Left ventricle myocardium inferior (tissue), 1 donor: ENCODE measurements at regions not wholly inside any gene's neighbourhood (a gene's known extent, or its start where the extent isn't known, plus 50 kb on each side); places are given as distances from the start of the nearest gene placed in this dataset.

ENCODE experiments used
- DNase-seq: peaks from one replicate; pipeline ENCODE4 v3.0.0-alpha.2; 2020
- H3K27ac ChIP-seq: fragments of 200-600 bp; replicated peaks from 2 replicates; pipeline ENCODE4 v1.8.0; 2021
- H3K27me3 ChIP-seq: fragments of 200-600 bp; 2 replicates; pipeline ENCODE4 v1.8.0; 2021; ENCODE audit warnings: low read depth
- H3K36me3 ChIP-seq: fragments of 200-600 bp; 2 replicates; pipeline ENCODE4 v1.8.0; 2021
- H3K4me1 ChIP-seq: fragments of 200-600 bp; 2 replicates; pipeline ENCODE4 v1.8.0; 2021
- H3K4me3 ChIP-seq: fragments of 200-600 bp; 2 replicates; pipeline ENCODE4 v1.8.0; 2021; ENCODE audit warnings: mild to moderate bottlenecking, moderate library complexity
- H3K9me3 ChIP-seq: fragments of 200-600 bp; replicated peaks from 2 replicates; pipeline ENCODE4 v1.8.0; 2021
- intact Hi-C: fragments of 100-400 bp; cut with micrococcal nuclease; formaldehyde crosslinking; loops from one replicate; pipeline ENCODE4 v1.11.0; 2022
- TF ChIP-seq, protein P1 (sequence below): fragments of 200-600 bp; IDR thresholded peaks from 2 replicates; pipeline ENCODE4 v1.8.0; 2021; ENCODE audit warnings: antibody characterized with exemption, mild to moderate bottlenecking, borderline replicate concordance
- donor health status: DM: no; HTN: yes; CAD: no; lungs with severe emphysema.

DNA sequence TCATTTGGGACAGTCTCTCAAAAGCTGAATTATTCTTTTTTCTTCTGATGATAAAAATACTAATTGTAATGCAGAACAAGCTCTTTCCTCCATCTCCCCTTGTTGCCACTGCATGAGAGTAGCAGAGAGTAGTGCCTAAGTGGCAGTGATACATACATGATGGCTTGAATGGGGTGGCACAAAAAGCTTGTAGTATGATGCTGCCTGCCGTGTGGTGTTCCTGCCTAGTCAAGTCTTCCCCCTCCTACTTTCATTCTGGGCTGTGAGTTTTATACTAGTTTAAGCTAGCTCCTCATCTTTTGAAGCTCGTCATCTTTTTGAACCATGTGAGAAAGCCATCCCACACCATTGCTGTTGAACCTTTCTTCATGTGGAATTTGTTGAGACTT, 230.5 kb downstream of the NFKBIZ start:
- intact Hi-C loops, result no loop called here
- Histone ChIP-seq H3K4me1 (peaks cover 9% of the 10 kb centered on the region), H3K36me3 (no peaks in the 10 kb centered on the region), H3K9me3 (peaks cover 2% of the 10 kb centered on the region), H3K27ac (no peak overlapping the region), H3K27me3 (no peaks in the 10 kb centered on the region), H3K4me3 (no peak overlapping the region)
- no peak for DNase-seq
- TF ChIP-seq, protein P1, sequence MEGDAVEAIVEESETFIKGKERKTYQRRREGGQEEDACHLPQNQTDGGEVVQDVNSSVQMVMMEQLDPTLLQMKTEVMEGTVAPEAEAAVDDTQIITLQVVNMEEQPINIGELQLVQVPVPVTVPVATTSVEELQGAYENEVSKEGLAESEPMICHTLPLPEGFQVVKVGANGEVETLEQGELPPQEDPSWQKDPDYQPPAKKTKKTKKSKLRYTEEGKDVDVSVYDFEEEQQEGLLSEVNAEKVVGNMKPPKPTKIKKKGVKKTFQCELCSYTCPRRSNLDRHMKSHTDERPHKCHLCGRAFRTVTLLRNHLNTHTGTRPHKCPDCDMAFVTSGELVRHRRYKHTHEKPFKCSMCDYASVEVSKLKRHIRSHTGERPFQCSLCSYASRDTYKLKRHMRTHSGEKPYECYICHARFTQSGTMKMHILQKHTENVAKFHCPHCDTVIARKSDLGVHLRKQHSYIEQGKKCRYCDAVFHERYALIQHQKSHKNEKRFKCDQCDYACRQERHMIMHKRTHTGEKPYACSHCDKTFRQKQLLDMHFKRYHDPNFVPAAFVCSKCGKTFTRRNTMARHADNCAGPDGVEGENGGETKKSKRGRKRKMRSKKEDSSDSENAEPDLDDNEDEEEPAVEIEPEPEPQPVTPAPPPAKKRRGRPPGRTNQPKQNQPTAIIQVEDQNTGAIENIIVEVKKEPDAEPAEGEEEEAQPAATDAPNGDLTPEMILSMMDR, result no peak

DNA sequence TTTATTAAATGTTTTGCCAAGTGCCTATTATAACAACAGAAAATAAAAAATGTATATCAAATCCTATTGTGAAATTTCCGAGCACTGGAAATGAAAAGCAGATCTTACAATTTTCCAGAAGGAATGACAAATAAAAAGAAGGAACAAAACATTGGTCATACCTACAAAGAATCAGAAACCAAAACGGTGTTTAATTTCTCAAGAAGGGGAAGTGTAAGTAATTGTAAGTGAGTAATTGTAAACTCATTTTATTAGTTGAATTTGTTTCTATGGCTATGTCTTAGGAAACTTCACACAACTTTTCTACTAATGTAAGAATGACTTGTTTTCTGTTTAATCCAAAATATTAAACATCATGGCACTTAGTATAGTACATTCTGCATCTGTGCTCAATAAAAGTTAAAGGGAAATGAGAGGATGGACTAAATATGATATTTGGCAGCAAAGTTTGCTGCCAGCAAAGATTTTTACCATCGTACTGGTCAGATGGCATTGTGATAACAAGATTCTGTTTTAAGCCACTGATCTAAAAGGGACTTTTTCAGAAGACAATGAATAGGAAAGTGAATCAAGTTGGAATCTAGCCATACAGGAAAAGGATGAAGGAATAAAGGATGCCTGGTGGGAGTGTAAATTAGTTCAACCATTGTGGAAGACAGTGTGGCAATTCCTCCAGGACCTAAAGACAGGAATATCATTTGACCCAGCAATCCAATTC, 232.4 kb downstream of the NFKBIZ start:
- TF ChIP-seq, protein P1, result no peak
- no peak overlapping the region for H3K27ac ChIP-seq
- peaks cover 9% of the 10 kb centered on the region for H3K4me1 ChIP-seq
- intact Hi-C loops, result no loop called here
- no peaks in the 10 kb centered on the region for H3K27me3 ChIP-seq
- H3K4me3 ChIP-seq, result no peak overlapping the region
- DNase-seq, result no peak
- H3K36me3 ChIP-seq, result no peaks in the 10 kb centered on the region
- peaks cover 2% of the 10 kb centered on the region for H3K9me3 ChIP-seq

DNA sequence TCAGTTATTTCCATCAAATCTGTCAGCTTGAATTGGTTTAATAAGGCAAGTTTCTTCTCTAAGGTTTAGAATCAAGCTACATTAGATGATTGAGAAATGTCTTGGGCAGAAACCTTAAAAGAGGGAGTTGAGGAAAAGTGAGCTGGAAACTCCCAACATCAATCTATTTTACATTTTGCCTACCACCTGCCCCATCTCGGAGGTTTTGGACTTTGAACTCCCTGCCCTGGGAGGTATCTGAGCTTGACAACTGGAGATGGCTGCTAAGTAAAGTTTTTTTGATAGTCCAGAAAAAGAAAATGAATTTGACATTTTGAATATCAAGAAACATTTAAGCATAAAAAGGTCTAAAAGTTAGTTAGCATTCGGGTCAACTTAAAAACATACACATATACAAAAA, 234.2 kb downstream of the NFKBIZ start:
- no peaks in the 10 kb centered on the region for H3K36me3 ChIP-seq
- DNase-seq, result no peak
- H3K9me3 ChIP-seq, result no peaks in the 10 kb centered on the region
- no peak overlapping the region for H3K4me3 ChIP-seq
- TF ChIP-seq, protein P1, result no peak
- intact Hi-C loops, result no loop called here
- H3K27me3 ChIP-seq, result no peaks in the 10 kb centered on the region
- no peak overlapping the region for H3K27ac ChIP-seq
- peaks cover 9% of the 10 kb centered on the region for H3K4me1 ChIP-seq

DNA sequence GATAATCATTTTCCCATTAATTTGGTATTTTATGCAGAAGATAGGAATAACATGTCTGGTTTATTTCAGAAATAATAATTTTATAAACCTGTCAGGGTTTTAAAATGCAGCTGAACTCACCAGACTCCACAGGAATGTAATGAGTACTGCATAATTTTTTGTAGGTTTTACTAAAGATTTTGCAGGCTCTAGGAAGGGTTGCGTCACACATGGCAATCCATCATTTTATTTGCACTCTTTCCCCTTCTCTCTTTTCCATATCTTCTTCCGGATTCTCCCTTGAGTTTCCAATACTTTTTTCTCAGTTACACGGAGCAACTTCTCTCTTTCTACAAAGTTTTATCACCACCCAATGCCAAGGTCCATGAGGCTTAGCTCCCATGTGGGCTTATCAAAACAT, 234.7 kb downstream of the NFKBIZ start:
- H3K4me3 ChIP-seq, result no peak overlapping the region
- no peaks in the 10 kb centered on the region for H3K27me3 ChIP-seq
- no peak overlapping the region for H3K27ac ChIP-seq
- H3K4me1 ChIP-seq, result peaks cover 8% of the 10 kb centered on the region
- H3K9me3 ChIP-seq, result no peaks in the 10 kb centered on the region
- intact Hi-C loops, result no loop called here
- no peaks in the 10 kb centered on the region for H3K36me3 ChIP-seq
- TF ChIP-seq, protein P1, result no peak
- no peak for DNase-seq

DNA sequence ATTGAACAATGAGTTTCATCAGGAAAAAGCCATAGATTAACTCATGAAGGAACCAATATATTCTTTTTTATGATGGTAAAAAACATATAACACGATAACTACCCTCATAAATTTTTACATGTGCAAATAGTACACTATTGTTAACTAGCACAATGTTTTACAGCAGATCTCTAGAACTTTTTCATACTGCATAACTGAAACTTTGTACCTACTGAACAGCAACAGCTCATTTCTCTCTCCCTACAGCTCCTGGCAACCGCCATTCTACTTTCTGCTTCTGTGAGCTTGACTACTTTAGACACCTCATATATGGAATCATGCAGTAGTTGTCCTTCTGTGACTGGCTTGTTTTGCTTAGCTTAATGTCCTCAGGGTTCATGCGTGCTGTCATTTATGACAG, 235.4 kb downstream of the NFKBIZ start:
- Histone ChIP-seq H3K4me3 (no peak overlapping the region), H3K27me3 (no peaks in the 10 kb centered on the region), H3K27ac (no peak overlapping the region), H3K36me3 (no peaks in the 10 kb centered on the region), H3K9me3 (no peaks in the 10 kb centered on the region), H3K4me1 (peaks cover 6% of the 10 kb centered on the region)
- intact Hi-C loops, result no loop called here
- TF ChIP-seq, protein P1, result no peak
- no peak for DNase-seq
